Prostate gland (tissue), 2 donors: ENCODE measurements at regions not wholly inside any gene's neighbourhood (a gene's known extent, or its start where the extent isn't known, plus 50 kb on each side); places are given as distances from the start of the nearest gene placed in this dataset.
A peak's percentile ranks its signal among the peaks of the same experiment; 100 is the strongest.

ENCODE experiments used
- DNase-seq: peaks from one replicate; pipeline ENCODE4 v3.0.0-alpha.2; 2019; ENCODE audit warnings: low spot score
- H3K27ac ChIP-seq, 2 donors: fragments of 200-600 bp; sonication (generic); 2 replicates each; pipeline ENCODE4 v1.5.1; 2017 to 2019
- H3K27me3 ChIP-seq: fragments of 200-600 bp; sonication (generic); replicated peaks from 2 replicates; pipeline ENCODE4 v1.5.1; 2019; ENCODE audit not compliant: insufficient read depth
- H3K36me3 ChIP-seq, 2 donors: fragments of 200-600 bp; sonication (generic); 1 replicate in 1 of 2; 2 replicates in 1 of 2; pipeline versions ENCODE4 v1.5.1 to v1.8.1; 2017 to 2019
- H3K4me1 ChIP-seq: fragments of 200-600 bp; sonication (generic); replicated peaks from 2 replicates; pipeline ENCODE4 v1.5.1; 2019
- H3K4me3 ChIP-seq, 2 donors: fragments of 200-600 bp; sonication (generic); 2 replicates each; pipeline ENCODE4 v1.5.1; 2017 to 2019
- H3K9me3 ChIP-seq: fragments of 200-600 bp; sonication (generic); 2 replicates; pipeline ENCODE4 v1.5.1; 2017
- POLR2A ChIP-seq: fragments of 450-650 bp; IDR thresholded peaks from one replicate; pipeline ENCODE4 v1.6.1; 2016; ENCODE audit warnings: antibody characterized with exemption, mild to moderate bottlenecking
- POLR2AphosphoS5 ChIP-seq: sonication (generic); formaldehyde crosslinking; IDR thresholded peaks from one replicate; pipeline ENCODE4 v1.6.1; 2017; ENCODE audit warnings: antibody characterized with exemption
- WGBS: methylation state at CpG from one replicate; pipeline ENCODE4 v1.1.5; 2018; 5-methylcytosine and 5-hydroxymethylcytosine counted together
- intact Hi-C: fragments of 100-400 bp; cut with DNase I; formaldehyde crosslinking; loops from one replicate; pipeline ENCODE4 v1.14.2; 2022
- TF ChIP-seq, protein P1 (sequence below), 4 experiments: fragments of 200-600 bp in 2 of 4; fragments of 450-650 bp in 2 of 4; sonication (generic) in 2 of 4; IDR thresholded peaks; 1 replicate in 3 of 4; 2 replicates in 1 of 4; pipeline ENCODE4 v1.5.1; 2016 to 2019; ENCODE audit warnings: antibody characterized with exemption in 4 of 4, mild to moderate bottlenecking in 2 of 4, moderate library complexity in 2 of 4

- Histone ChIP-seq H3K9me3 (no peaks in the 10 kb centered on the region), H3K4me1 (no peaks in the 10 kb centered on the region), H3K27ac (no peak overlapping the region), H3K27me3 (no peaks in the 10 kb centered on the region), H3K36me3 (no peaks in the 10 kb centered on the region), H3K4me3 (no peak overlapping the region)
- intact Hi-C loops, result no loop called here
- WGBS, result 94% methylated on average over 3 of the region's 3 CpGs
- TF ChIP-seq, protein P1, sequence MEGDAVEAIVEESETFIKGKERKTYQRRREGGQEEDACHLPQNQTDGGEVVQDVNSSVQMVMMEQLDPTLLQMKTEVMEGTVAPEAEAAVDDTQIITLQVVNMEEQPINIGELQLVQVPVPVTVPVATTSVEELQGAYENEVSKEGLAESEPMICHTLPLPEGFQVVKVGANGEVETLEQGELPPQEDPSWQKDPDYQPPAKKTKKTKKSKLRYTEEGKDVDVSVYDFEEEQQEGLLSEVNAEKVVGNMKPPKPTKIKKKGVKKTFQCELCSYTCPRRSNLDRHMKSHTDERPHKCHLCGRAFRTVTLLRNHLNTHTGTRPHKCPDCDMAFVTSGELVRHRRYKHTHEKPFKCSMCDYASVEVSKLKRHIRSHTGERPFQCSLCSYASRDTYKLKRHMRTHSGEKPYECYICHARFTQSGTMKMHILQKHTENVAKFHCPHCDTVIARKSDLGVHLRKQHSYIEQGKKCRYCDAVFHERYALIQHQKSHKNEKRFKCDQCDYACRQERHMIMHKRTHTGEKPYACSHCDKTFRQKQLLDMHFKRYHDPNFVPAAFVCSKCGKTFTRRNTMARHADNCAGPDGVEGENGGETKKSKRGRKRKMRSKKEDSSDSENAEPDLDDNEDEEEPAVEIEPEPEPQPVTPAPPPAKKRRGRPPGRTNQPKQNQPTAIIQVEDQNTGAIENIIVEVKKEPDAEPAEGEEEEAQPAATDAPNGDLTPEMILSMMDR (IDR thresholded peaks at IDR 0.05), result no peak
- no peak for TF ChIP-seq POLR2A
- TF ChIP-seq POLR2AphosphoS5, result no peak
- no peak for DNase-seq
Measured at GRCh38 chr5:74504463-74504862, 136.1 kb downstream of the ENC1 start.

GRCh38 chr5:74502479-74502950, 138.0 kb downstream of the ENC1 start:
- no peak for DNase-seq
- Histone ChIP-seq H3K4me3 (no peak overlapping the region), H3K4me1 (no peaks in the 10 kb centered on the region), H3K27me3 (no peaks in the 10 kb centered on the region), H3K36me3 (no peaks in the 10 kb centered on the region), H3K27ac (no peak overlapping the region), H3K9me3 (no peaks in the 10 kb centered on the region)
- WGBS, result 48% methylated on average over 3 of the region's 3 CpGs
- no peak for TF ChIP-seq POLR2A
- TF ChIP-seq POLR2AphosphoS5, result no peak
- TF ChIP-seq, protein P1 (IDR thresholded peaks at IDR 0.05), result no peak
- intact Hi-C loops, result no loop called here

GRCh38 chr5:74501674-74502478, 138.7 kb downstream of the ENC1 start:
- TF ChIP-seq POLR2AphosphoS5 (no peak), POLR2A (no peak)
- TF ChIP-seq, protein P1 (IDR thresholded peaks at IDR 0.05), result no peak
- intact Hi-C loops, result no loop called here
- Histone ChIP-seq H3K27me3 (no peaks in the 10 kb centered on the region), H3K4me3 (no peak overlapping the region), H3K36me3 (no peaks in the 10 kb centered on the region), H3K27ac (no peak overlapping the region), H3K9me3 (no peaks in the 10 kb centered on the region), H3K4me1 (no peaks in the 10 kb centered on the region)
- 87% methylated on average over 5 of the region's 5 CpGs for WGBS
- no peak for DNase-seq

DNA sequence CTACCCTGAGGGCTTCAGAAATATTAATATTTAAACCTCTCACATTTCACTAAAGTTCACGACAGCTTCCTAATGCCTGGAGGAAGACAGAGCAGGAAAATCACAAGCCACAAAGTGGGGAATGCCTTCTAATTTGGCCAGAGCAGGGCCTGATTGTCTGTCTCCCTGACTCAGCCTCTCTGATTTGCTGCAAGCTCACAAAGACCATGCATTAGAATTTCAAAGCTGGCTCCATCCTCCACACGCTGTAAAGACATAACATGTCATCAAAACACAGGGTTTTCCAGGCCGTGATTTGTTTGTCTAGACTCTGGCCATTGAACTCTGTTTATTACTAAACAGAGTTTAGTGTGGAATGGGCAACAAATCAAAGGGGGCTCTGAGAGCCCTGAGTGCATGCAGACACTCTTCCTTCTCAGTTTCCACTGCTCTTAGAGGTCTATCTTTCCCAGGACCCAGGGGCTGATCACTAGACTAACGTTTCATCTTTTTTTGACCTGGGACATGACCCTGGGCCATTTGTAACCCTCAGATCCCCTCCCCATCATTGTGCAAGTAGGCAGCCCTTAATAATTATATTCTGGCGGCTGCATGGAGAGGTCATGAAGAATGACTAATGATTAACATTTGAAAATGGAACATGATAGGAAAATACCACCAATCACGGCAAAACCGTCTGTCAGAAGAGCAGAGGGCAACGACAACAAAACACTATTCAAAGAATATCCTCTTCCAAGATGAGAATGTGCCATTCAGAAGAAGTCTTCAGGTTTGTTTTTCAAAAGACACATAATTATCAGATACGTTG, 140.2 kb downstream of the ENC1 start:
- 81% methylated on average over 9 of the region's 9 CpGs for WGBS
- H3K36me3 ChIP-seq, result no peaks in the 10 kb centered on the region
- TF ChIP-seq POLR2A, result no peak
- TF ChIP-seq POLR2AphosphoS5, result no peak
- TF ChIP-seq, protein P1 (IDR thresholded peaks at IDR 0.05), result no peak
- no peaks in the 10 kb centered on the region for H3K4me1 ChIP-seq
- peak overlapping the region in 1 of 2 donors; percentile 22 for H3K27ac ChIP-seq
- no peaks in the 10 kb centered on the region for H3K9me3 ChIP-seq
- no peak for DNase-seq
- no peaks in the 10 kb centered on the region for H3K27me3 ChIP-seq
- intact Hi-C loops, result no loop called here
- no peak overlapping the region for H3K4me3 ChIP-seq
